ENCODE measurements at regions not wholly inside any gene's neighbourhood (a gene's known extent, or its start where the extent isn't known, plus 50 kb on each side); places are given as distances from the start of the nearest gene placed in this dataset.

GRCh38 chr2:9156483-9156882 is 50.1 kb upstream of the ASAP2 start:
- TF ChIP-seq CTCF (IDR thresholded peaks at IDR 0.05) (no peak), EP300 (IDR thresholded peaks at IDR 0.05) (no peak), POLR2AphosphoS5 (IDR thresholded peaks at IDR 0.05) (no peak)
